GM19467 (cell line): ENCODE measurements at regions not wholly inside any gene's neighbourhood (a gene's known extent, or its start where the extent isn't known, plus 50 kb on each side); places are given as distances from the start of the nearest gene placed in this dataset.

Experiments used
- ATAC-seq: cut with Tn5 transposase; IDR thresholded peaks from one replicate; pipeline ENCODE4 v1.9.1; 2021; ENCODE audit warnings: mild to moderate bottlenecking, moderate library complexity; ENCODE audit not compliant: unreplicated experiment

DNA sequence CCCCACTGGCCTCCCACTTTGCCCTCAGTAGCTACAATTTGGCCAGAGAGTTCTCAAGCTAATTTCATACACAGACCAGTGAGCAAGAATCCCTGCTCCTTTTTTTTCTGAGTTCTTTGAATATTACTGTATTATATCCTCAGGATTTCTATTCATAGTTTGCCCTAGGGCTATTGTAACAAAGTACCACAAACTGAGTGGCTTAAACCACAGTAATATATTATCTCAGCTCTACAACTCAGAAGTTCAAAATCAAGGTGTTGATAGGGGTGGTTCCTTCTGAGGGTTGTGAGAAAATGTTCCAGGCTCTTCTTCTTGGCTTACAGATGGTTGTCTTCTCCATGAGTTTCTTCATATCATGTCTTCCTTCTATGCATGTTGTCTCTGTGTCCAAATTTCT lies 289.4 kb upstream of the ESRRG start:
- ATAC-seq, result no peak

DNA sequence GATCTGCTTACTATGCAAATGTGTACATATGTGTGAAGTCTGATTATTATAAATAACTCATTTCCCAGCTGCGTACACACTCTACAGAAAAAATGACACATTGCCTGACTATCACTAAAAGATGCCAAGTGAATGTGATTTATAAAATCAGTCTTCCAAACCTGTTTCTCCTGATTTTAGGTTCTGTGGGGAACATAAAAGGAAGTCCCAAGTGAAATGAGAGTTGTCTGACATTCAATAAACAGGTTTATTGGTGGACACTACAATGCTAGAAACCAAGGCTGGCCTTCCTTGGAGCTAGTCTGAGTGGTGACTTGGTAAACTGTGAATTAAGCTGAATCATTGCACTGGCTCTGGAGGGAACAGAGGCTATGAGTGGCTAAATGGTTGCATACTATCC lies 287.9 kb upstream of the ESRRG start:
- no peak for ATAC-seq

DNA sequence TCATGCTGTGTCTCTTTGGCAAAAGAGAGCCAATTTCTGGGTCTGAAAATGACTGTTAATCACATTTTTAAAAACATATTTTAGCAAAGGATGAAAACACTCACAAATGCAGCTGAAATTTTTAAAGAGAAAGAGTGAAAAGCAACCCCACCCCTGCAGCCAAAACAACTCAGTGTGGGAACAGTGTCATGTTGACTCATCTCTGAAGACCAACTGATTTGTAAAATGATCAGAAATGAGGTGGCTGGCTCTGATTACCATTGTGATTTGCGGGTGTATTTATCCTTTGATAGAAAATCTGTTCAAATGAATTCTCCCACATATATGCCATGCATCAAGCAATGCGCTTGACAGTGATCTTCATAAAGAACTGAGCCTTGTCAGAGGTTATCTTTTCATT lies 287.0 kb upstream of the ESRRG start:
- no peak for ATAC-seq

- no peak for ATAC-seq
Observed at GRCh38 chr1:217009376-217009775, 286.1 kb upstream of the ESRRG start.

DNA sequence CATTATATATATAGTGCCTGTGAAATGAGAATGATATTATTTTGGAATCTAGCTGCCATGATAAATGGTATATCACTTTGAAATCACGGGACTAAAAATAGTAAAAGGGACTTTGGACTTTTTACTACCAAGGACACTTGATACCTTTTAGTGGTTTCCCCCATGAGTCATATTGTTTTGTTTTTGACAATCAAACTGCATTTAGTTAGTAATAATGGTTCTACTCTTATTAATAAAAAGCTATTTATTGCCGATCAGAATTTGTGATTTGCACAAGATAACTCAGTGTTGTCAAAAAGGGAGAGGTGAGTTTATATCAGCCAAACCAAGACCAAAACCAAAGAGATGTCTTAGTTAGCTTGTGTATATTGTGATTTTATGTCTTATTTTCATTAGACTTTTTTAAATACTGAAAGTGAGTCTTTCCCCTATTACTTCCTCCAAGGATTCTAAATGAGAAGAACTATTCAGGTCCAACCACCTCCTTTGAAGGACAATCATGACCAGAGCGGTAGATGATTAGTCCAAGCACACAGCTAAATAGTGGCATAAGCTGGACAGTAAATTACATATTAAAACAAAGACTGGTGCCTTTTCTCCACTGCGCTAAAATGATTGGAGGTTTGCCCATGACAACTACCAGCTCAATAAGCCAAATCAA lies 281.7 kb upstream of the ESRRG start:
- ATAC-seq, result no peak

- ATAC-seq, result no peak
Observed at GRCh38 chr1:217003355-217003754, 280.1 kb upstream of the ESRRG start.

DNA sequence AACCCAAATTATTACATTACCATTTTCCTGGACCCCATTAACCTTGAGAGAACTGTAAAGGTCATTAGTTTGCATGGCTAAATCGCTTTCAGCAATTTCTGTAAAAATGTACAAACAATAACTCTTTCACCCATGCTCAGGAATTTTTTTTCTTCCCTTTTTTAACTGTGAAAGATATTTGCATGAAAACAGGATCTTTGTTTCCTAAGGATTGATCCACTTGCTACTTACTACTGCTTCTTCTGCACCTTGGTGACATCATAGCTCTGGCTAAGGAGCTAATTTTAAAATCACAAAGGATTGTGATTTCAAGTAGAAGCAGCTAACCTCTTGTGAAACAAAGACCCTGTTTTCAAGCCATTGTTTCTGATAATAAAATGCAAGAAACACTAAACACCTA lies 274.6 kb upstream of the ESRRG start:
- ATAC-seq, result no peak

GRCh38 chr1:216997069-216997468 lies 273.8 kb upstream of the ESRRG start:
- ATAC-seq, result no peak

DNA sequence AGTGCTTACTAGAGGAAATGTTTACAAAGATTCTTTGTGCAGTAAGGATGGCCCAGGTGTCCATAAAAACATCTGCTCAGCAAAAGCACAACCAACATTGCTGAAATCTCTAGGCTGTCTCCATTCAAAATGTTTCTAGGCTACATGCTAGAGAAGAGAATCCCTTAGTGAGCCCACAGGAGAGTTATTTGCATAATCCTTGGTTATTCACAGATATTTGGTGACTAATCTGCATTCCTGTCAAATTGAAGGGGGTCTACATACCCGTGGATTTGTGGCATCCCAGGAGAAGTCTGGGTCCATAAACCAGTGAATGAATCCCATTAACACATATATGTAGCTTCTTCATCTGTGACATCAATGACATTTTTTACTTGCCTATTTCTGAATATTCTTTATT lies 261.3 kb upstream of the ESRRG start:
- no peak for ATAC-seq

- ATAC-seq, result no peak
Observed at GRCh38 chr1:216983823-216984222, 260.6 kb upstream of the ESRRG start.

GRCh38 chr1:216961516-216961915 lies 238.3 kb upstream of the ESRRG start:
- ATAC-seq, result no peak

DNA sequence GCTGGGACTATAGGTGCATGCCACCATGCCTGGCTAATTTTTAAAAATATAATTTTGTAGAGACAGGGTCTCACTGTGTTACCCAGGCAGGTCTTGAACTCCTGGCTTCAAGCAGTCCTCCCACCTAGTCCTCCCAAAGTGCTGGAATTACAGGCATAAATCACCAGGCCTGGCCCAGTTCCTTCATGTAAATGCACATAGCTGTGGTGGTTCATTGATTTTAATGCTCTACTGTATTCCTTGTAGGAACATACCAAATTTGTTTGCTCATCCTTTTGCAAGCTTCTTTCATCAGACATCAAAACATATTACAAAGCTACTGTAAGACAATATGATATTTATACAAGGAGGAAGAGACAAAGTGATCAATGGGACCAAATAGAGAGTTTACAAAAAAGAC lies 237.5 kb upstream of the ESRRG start:
- no peak for ATAC-seq

DNA sequence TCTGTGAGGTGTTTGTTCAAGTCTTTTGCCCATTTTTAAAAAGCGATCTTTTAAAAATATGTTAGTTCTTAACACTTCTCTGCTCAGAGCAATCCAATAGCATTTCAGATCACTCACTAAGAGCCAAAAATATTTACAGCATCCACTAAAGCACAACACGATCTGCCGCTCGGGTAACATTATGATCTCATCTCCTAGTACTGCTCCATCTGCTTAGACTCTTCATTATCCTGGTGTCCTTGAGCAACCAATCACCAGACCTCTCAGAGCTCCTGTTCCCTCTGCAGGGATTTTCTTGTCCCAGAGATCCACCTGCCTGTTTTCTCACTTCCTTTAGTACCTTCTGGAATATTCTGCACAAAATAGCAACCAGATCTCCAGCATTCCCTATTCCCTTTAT lies 235.3 kb upstream of the ESRRG start:
- ATAC-seq, result no peak

DNA sequence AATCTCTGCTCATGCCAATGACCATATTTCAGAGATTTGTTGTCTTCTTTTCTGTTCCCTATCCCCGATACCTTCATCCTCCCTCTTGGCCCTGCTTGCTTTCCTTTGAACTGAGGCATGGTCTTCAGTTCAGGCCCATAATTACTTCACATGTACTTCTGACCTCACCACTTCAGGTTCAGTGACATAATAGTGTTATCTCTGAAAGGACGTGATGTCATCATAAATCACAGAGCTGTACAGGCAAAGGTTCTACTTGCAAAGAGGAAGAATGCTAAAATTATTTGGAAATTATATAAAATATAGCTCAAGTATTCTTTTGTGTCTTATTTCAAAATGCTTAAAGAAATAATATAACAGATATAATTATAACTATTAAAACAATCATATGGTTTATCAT lies 230.3 kb upstream of the ESRRG start:
- no peak for ATAC-seq

- no peak for ATAC-seq
Observed at GRCh38 chr1:216952864-216953263, 229.6 kb upstream of the ESRRG start.

DNA sequence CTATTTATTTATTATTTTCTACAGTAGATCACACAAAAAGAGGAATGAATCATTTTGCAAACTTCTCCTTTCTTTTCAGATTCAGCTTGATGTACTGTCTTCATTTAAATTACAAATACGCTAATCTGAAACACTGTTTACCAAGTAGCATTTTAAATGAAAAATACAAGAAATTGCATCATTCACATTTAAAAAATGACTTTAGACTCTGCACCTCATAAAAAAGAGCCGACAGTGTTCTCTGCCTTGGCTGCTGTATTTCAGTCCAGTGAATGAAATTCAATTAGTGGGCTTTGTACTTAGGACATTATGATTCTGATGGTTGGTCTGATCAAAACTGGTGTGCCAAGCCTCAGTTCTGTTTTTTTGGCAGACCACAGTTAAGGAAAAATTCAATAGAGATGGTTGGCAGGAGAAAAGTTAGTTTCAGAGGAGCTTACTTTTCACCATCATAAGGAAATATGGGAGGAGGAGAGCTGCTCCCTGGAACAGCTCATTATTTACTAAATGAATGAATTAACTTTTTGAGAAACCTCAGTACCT lies 222.4 kb upstream of the ESRRG start:
- ATAC-seq, result no peak

- no peak for ATAC-seq
Observed at GRCh38 chr1:216944864-216945510, 221.8 kb upstream of the ESRRG start.

GRCh38 chr1:216937491-216937890 lies 214.3 kb upstream of the ESRRG start:
- no peak for ATAC-seq

- no peak for ATAC-seq
Observed at GRCh38 chr1:216936779-216937178, 213.6 kb upstream of the ESRRG start.

GRCh38 chr1:216935901-216936300 lies 212.7 kb upstream of the ESRRG start:
- ATAC-seq, result no peak

- no peak for ATAC-seq
Observed at GRCh38 chr1:216932424-216932823, 209.2 kb upstream of the ESRRG start.

- ATAC-seq, result no peak
Observed at GRCh38 chr1:216929870-216930582, 206.8 kb upstream of the ESRRG start.
